NB4 (cell line): ENCODE measurements at regions not wholly inside any gene's neighbourhood (a gene's known extent, or its start where the extent isn't known, plus 50 kb on each side); places are given as distances from the start of the nearest gene placed in this dataset.

Source experiments
- CTCF ChIP-seq: IDR thresholded peaks from one replicate; pipeline ENCODE4 v1.5.1; 2012; ENCODE audit warnings: low read depth, low read length
- MAX ChIP-seq: IDR thresholded peaks from 2 replicates; pipeline ENCODE4 v1.6.1; 2011; ENCODE audit warnings: low read depth, low read length
- MYC ChIP-seq: IDR thresholded peaks from 2 replicates; pipeline ENCODE4 v1.6.1; 2011; ENCODE audit warnings: low read depth, low read length
- POLR2A ChIP-seq: IDR thresholded peaks from 2 replicates; pipeline ENCODE4 v1.6.1; 2011; ENCODE audit warnings: mild to moderate bottlenecking; ENCODE audit not compliant: insufficient read length; ENCODE audit errors: extremely low read depth

GRCh38 chr2:181114021-181114420 lies 133.6 kb downstream of the UBE2E3 start:
- TF ChIP-seq CTCF (no peak), POLR2A (no peak), MYC (no peak), MAX (no peak)
